ENCODE measurements at regions not wholly inside any gene's neighbourhood (a gene's known extent, or its start where the extent isn't known, plus 50 kb on each side); places are given as distances from the start of the nearest gene placed in this dataset.

- Mint-ChIP-seq H3K27ac (no peak overlapping the region), H3K36me3 (ENCODE audit: low read depth) (no peaks in the 10 kb centered on the region), H3K4me3 (no peak overlapping the region), H3K4me1 (ENCODE audit: low read depth) (no peaks in the 10 kb centered on the region), H3K9me3 (no peaks in the 10 kb centered on the region), H3K27me3 (no peaks in the 10 kb centered on the region)
- no peak for DNase-seq
These were observed 168.8 kb upstream of the ALCAM start for GRCh38 chr3:105197863-105198262.

GRCh38 chr3:105199217-105199616, 167.5 kb upstream of the ALCAM start:
- Mint-ChIP-seq H3K9me3 (no peaks in the 10 kb centered on the region), H3K4me1 (ENCODE audit: low read depth) (no peaks in the 10 kb centered on the region), H3K4me3 (no peak overlapping the region), H3K36me3 (ENCODE audit: low read depth) (no peaks in the 10 kb centered on the region), H3K27me3 (no peaks in the 10 kb centered on the region), H3K27ac (no peak overlapping the region)
- no peak for DNase-seq

DNA sequence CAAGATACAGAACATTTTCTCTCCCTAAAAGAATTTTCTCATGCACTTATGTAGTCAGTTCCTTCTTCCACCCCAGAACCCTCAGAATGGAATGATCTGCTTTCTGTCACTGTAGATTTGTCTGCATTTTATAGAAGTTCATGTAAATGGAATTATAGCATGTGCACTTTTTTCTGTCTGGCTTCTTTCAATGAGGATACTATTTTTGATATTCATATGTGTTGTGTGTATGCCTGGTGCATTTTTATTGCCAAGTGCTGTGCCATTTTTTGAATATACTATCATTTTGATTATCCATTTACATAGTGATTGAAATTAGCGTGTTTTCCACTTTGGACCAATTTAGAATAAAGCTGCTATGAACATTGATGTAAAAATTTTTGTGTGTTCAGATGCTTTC, 156.6 kb upstream of the ALCAM start:
- H3K4me1 Mint-ChIP-seq (ENCODE audit: low read depth), result no peaks in the 10 kb centered on the region
- H3K27ac Mint-ChIP-seq, result no peak overlapping the region
- H3K9me3 Mint-ChIP-seq, result no peaks in the 10 kb centered on the region
- H3K36me3 Mint-ChIP-seq (ENCODE audit: low read depth), result no peaks in the 10 kb centered on the region
- H3K27me3 Mint-ChIP-seq, result no peaks in the 10 kb centered on the region
- no peak overlapping the region for H3K4me3 Mint-ChIP-seq
- DNase-seq, result no peak

DNA sequence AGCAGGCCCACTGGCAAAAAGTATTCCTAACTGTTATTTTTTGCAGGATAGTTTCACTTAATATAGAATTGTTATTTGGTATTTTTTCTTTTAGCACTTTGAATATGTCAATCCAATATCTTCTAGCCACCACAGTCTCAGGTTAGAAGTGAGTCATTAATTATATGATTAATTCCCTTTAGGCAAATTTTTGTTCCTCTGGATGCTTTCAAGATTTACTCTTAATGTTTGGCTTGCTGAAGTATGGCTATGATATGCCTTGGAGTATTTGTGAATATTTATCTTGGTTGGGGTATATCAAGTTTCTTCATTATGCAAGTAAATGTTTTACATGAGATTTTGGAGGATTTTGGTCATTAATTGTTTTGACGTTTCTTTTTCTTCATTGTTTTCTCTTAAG, 152.1 kb upstream of the ALCAM start:
- no peaks in the 10 kb centered on the region for H3K36me3 Mint-ChIP-seq (ENCODE audit: low read depth)
- DNase-seq, result no peak
- no peaks in the 10 kb centered on the region for H3K9me3 Mint-ChIP-seq
- no peak overlapping the region for H3K27ac Mint-ChIP-seq
- no peaks in the 10 kb centered on the region for H3K4me1 Mint-ChIP-seq (ENCODE audit: low read depth)
- no peaks in the 10 kb centered on the region for H3K27me3 Mint-ChIP-seq
- H3K4me3 Mint-ChIP-seq, result no peak overlapping the region

DNA sequence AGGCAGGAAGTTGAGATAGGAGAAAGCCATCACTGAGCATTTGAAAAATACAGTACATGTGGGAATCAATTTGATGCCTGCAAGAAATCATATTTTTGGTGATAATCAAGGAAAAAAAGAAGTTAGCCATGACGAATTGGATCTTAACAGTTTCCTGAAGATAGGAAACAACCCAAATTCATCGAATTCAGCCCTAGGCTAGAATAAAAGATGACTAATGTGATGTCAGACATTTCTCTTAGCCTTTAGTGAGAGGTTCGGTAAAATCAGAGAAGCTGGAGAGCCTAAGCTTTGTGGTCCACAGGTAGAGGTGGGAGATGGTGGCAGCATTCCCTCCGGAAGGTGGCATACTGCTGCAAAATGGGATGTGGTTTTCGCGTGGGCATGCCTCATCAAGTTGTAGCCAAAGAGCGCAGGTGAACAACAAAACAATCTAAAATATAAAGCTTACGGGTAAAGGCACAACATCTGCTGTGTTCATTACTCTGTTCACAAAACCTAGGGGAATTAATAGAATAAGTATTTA, 144.1 kb upstream of the ALCAM start:
- Mint-ChIP-seq H3K36me3 (ENCODE audit: low read depth) (no peaks in the 10 kb centered on the region), H3K27me3 (no peaks in the 10 kb centered on the region), H3K4me3 (no peak overlapping the region), H3K9me3 (no peaks in the 10 kb centered on the region), H3K27ac (no peak overlapping the region), H3K4me1 (ENCODE audit: low read depth) (no peaks in the 10 kb centered on the region)
- DNase-seq, result no peak

DNA sequence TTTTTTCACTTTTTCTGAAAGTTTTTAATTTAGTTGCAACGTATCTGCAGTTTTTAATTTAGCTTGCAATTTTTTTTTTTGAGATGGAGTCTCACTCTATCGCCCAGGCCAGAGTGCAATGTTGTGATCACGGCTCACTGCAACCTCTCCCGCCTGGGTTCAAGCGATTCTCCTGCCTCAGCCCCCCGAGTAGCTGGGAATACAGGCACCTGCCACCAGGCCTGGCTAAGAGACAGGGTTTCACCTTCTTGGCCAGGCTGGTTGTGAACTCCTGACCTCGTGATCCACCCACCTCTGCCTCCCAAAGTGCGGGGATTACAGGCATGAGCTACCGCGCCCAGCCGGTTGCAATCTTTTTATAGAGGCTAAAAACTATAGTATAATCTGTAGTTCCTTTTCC, 142.9 kb upstream of the ALCAM start:
- Mint-ChIP-seq H3K27ac (no peak overlapping the region), H3K27me3 (no peaks in the 10 kb centered on the region)

DNA sequence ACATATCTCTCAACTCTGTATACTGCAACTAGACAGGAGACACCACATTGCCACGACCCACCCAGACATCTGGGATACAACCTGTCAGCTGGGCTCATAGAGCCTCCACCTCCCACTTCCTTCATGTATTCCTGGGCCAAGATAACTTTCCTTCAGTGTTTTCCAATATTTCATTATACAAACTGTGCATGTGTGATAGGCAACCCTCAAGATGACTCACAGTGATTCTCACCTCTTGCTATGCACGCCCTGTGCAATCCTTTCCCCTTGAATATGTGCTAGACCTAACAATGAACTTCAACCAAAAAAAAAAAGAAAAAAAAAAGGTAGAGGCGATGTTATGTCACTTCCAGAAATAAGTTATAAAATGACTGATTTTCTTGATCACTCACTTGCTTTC, 138.0 kb upstream of the ALCAM start:
- Mint-ChIP-seq H3K27me3 (peaks cover 8% of the 10 kb centered on the region), H3K4me3 (no peak overlapping the region), H3K36me3 (ENCODE audit: low read depth) (no peaks in the 10 kb centered on the region), H3K9me3 (no peaks in the 10 kb centered on the region), H3K27ac (no peak overlapping the region), H3K4me1 (ENCODE audit: low read depth) (no peaks in the 10 kb centered on the region)
- no peak for DNase-seq

More for the DNA sequence above, 142.9 kb upstream of the ALCAM start:
- no peak for DNase-seq
- H3K36me3 Mint-ChIP-seq (ENCODE audit: low read depth), result no peaks in the 10 kb centered on the region
- no peaks in the 10 kb centered on the region for H3K9me3 Mint-ChIP-seq
- H3K4me3 Mint-ChIP-seq, result no peak overlapping the region
- no peaks in the 10 kb centered on the region for H3K4me1 Mint-ChIP-seq (ENCODE audit: low read depth)

DNA sequence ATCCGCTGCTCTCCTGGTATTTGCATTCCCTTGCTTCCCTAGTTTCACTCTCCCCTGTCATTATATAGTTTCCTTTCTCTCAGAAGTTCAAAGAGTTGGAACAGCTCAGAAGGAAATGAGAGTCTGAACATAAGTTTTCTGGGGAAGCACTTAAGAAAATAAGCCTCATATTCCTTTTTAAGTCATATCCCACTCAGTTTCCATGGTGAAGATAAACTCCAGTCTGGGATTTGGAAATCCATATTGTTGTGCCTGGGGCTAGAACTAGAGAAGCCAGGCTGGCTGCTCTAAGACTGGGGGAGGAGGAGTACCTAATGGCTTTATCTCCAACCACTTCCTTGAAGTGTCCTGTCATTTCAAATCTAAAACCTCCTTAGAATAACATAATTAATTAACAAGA, 134.2 kb upstream of the ALCAM start:
- H3K36me3 Mint-ChIP-seq (ENCODE audit: low read depth), result no peaks in the 10 kb centered on the region
- DNase-seq, result no peak
- no peaks in the 10 kb centered on the region for H3K9me3 Mint-ChIP-seq
- H3K4me3 Mint-ChIP-seq, result no peak overlapping the region
- H3K27me3 Mint-ChIP-seq, result peaks cover 11% of the 10 kb centered on the region
- no peak overlapping the region for H3K27ac Mint-ChIP-seq
- no peaks in the 10 kb centered on the region for H3K4me1 Mint-ChIP-seq (ENCODE audit: low read depth)

DNA sequence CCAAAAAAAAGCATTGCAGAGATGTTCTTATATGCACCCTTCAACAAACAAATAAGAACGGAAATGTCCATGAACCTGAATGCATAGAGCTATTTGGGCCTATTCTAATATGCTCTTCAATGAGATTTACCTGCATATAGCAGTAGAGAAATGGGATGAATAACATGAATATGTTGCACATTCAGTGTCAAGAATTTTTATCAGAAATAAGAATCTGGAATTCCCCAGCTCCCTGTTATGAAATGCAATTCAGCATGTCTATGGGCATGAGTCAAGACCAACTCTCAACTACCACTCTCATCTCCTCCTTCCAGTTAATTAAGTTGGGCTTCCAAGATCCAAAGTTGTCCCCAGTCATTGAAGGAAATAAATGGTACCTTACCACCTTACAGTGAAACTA, 133.7 kb upstream of the ALCAM start:
- no peak for DNase-seq
- Mint-ChIP-seq H3K4me3 (no peak overlapping the region), H3K9me3 (no peaks in the 10 kb centered on the region), H3K27ac (no peak overlapping the region), H3K4me1 (ENCODE audit: low read depth) (no peaks in the 10 kb centered on the region), H3K36me3 (ENCODE audit: low read depth) (no peaks in the 10 kb centered on the region), H3K27me3 (peaks cover 11% of the 10 kb centered on the region)

- Mint-ChIP-seq H3K36me3 (ENCODE audit: low read depth) (no peaks in the 10 kb centered on the region), H3K27me3 (peaks cover 11% of the 10 kb centered on the region), H3K4me3 (no peak overlapping the region), H3K9me3 (no peaks in the 10 kb centered on the region), H3K4me1 (ENCODE audit: low read depth) (no peaks in the 10 kb centered on the region), H3K27ac (no peak overlapping the region)
- no peak for DNase-seq
These were observed 131.5 kb upstream of the ALCAM start for GRCh38 chr3:105235221-105235620.

- Mint-ChIP-seq H3K4me3 (no peak overlapping the region), H3K9me3 (no peaks in the 10 kb centered on the region), H3K27me3 (peaks cover 11% of the 10 kb centered on the region), H3K4me1 (ENCODE audit: low read depth) (no peaks in the 10 kb centered on the region), H3K27ac (no peak overlapping the region), H3K36me3 (ENCODE audit: low read depth) (no peaks in the 10 kb centered on the region)
- no peak for DNase-seq
These were observed 130.9 kb upstream of the ALCAM start for GRCh38 chr3:105235785-105236184.

- H3K4me3 Mint-ChIP-seq, result no peak overlapping the region
- H3K36me3 Mint-ChIP-seq (ENCODE audit: low read depth), result no peaks in the 10 kb centered on the region
- H3K4me1 Mint-ChIP-seq (ENCODE audit: low read depth), result no peaks in the 10 kb centered on the region
- no peak overlapping the region for H3K27ac Mint-ChIP-seq
- peaks cover 4% of the 10 kb centered on the region for H3K27me3 Mint-ChIP-seq
- no peaks in the 10 kb centered on the region for H3K9me3 Mint-ChIP-seq
- DNase-seq, result no peak
These were observed 128.3 kb upstream of the ALCAM start for GRCh38 chr3:105238367-105238766.

DNA sequence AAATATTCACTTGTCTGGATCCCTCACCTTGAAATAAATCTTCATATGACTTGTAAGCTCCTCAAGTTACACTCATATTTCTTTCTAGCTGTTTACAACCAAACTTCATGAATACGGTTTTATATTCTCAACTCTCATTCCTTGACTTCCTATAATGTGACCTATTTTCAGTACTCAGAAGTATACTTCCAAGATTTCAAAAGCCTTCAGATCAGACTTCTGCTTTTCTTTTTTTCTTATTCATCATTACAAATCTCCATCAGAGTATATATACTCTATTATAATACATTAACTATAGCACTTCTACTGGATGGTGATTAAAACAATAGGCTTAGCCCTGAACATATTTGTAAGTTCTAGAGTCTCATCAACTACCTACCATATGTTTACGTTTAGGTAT, 123.6 kb upstream of the ALCAM start:
- Mint-ChIP-seq H3K36me3 (ENCODE audit: low read depth) (no peaks in the 10 kb centered on the region), H3K4me1 (ENCODE audit: low read depth) (no peaks in the 10 kb centered on the region), H3K27me3 (no peaks in the 10 kb centered on the region), H3K9me3 (no peaks in the 10 kb centered on the region), H3K27ac (no peak overlapping the region), H3K4me3 (no peak overlapping the region)
- DNase-seq, result no peak

GRCh38 chr3:105246536-105246935, 120.2 kb upstream of the ALCAM start:
- Mint-ChIP-seq H3K36me3 (ENCODE audit: low read depth) (no peaks in the 10 kb centered on the region), H3K27ac (no peak overlapping the region), H3K4me3 (no peak overlapping the region), H3K27me3 (no peaks in the 10 kb centered on the region), H3K9me3 (peaks cover 2% of the 10 kb centered on the region), H3K4me1 (ENCODE audit: low read depth) (no peaks in the 10 kb centered on the region)
- DNase-seq, result no peak

DNA sequence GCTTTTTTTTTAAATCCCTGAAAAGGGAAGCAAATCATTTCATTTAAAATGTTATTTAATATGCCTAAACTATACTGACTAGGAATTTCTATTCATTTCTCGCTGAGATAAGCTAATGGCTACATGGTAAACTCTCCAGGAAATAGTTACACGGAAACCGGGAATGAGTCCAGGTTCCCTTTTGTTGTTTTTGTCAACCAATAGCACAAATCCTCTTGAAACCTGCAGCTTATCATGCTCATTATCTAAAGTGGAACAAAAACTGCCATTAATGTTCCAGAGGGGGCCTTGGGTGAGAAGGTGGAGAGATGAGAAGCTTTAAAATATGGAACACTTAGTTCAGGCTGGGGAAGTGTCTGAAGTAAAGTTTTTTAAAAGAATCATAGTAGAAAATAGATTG, 113.5 kb upstream of the ALCAM start:
- Mint-ChIP-seq H3K4me1 (ENCODE audit: low read depth) (no peaks in the 10 kb centered on the region), H3K9me3 (peaks cover 2% of the 10 kb centered on the region), H3K36me3 (ENCODE audit: low read depth) (no peaks in the 10 kb centered on the region)

DNA sequence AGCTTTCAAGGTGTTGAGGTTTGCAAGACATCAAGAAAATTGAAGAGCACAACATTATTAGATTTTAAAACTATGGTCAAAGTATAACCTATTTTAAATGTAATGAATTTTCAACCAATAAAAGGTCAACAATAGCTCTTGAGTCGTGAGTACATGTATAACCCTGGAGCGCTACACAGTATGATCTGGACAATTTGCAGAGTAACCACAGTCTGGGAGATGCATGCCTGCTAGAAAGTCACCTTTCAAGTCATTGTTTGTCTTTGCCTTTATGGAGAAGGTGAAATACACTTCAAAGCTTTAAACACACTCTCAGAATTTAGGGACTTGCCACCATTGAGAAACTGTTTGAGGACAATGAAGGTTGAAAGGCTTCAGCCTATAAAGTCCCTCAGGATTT, 112.6 kb upstream of the ALCAM start:
- no peak overlapping the region for H3K4me3 Mint-ChIP-seq
- H3K27ac Mint-ChIP-seq, result no peak overlapping the region
- H3K27me3 Mint-ChIP-seq, result no peaks in the 10 kb centered on the region
- H3K4me1 Mint-ChIP-seq (ENCODE audit: low read depth), result no peaks in the 10 kb centered on the region
- H3K36me3 Mint-ChIP-seq (ENCODE audit: low read depth), result no peaks in the 10 kb centered on the region
- DNase-seq, result no peak
- peaks cover 2% of the 10 kb centered on the region for H3K9me3 Mint-ChIP-seq

More for the DNA sequence above, 113.5 kb upstream of the ALCAM start:
- Mint-ChIP-seq H3K27ac (no peak overlapping the region), H3K4me3 (no peak overlapping the region), H3K27me3 (no peaks in the 10 kb centered on the region)
- DNase-seq, result no peak

All from activated T-cell treated with anti-CD3 and anti-CD28 coated beads, Interleukin-2, amount 50 U/mL, for 24 hours (primary cell).